ENCODE measurements at regions not wholly inside any gene's neighbourhood (a gene's known extent, or its start where the extent isn't known, plus 50 kb on each side); places are given as distances from the start of the nearest gene placed in this dataset.

DNA sequence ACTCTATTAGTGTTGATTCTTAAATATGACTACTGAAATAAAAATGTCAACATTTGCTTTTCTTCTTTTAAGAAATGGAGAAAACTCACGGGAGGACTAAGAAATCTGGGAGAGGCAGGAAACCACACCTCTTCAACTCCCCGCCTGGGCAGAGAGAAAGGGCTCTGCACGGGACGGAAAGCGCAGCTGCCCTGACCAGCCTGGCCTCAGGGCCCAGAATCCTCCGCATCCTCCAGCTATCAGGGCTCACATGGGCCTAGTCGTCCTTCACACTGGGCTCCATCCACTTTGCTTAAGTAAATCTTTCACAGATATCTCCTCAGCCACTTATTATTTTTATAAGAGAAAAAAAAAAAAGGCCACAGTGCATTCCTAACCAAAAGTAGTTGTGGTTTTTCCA is 215.1 kb downstream of the TBXT start (continued):
- TF ChIP-seq STAT6 (CRISPR knock-in tag; conservative IDR thresholded peaks at IDR 0.05; ENCODE audit: low read depth) = no peak
- TF ChIP-seq ATF1 (CRISPR knock-in tag; IDR thresholded peaks at IDR 0.05) = no peak
- TF ChIP-seq ZMAT4 (CRISPR knock-in tag; IDR thresholded peaks at IDR 0.05) = no peak
- TF ChIP-seq FOXP1 (CRISPR knock-in tag; IDR thresholded peaks at IDR 0.05; ENCODE audit: borderline replicate concordance) = no peak
- no peak for TF ChIP-seq MXD4 (CRISPR knock-in tag; IDR thresholded peaks at IDR 0.05; ENCODE audit: borderline replicate concordance)
- TF ChIP-seq NFYB (CRISPR knock-in tag; conservative IDR thresholded peaks at IDR 0.05; ENCODE audit: low read depth) = no peak
- TF ChIP-seq JAZF1 (CRISPR knock-in tag; IDR thresholded peaks at IDR 0.05) = no peak
- TF ChIP-seq, protein P1, sequence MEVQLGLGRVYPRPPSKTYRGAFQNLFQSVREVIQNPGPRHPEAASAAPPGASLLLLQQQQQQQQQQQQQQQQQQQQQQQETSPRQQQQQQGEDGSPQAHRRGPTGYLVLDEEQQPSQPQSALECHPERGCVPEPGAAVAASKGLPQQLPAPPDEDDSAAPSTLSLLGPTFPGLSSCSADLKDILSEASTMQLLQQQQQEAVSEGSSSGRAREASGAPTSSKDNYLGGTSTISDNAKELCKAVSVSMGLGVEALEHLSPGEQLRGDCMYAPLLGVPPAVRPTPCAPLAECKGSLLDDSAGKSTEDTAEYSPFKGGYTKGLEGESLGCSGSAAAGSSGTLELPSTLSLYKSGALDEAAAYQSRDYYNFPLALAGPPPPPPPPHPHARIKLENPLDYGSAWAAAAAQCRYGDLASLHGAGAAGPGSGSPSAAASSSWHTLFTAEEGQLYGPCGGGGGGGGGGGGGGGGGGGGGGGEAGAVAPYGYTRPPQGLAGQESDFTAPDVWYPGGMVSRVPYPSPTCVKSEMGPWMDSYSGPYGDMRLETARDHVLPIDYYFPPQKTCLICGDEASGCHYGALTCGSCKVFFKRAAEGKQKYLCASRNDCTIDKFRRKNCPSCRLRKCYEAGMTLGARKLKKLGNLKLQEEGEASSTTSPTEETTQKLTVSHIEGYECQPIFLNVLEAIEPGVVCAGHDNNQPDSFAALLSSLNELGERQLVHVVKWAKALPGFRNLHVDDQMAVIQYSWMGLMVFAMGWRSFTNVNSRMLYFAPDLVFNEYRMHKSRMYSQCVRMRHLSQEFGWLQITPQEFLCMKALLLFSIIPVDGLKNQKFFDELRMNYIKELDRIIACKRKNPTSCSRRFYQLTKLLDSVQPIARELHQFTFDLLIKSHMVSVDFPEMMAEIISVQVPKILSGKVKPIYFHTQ (CRISPR knock-in tag; IDR thresholded peaks at IDR 0.05) = no peak
- TF ChIP-seq GRHL2 (CRISPR knock-in tag; IDR thresholded peaks at IDR 0.05; ENCODE audit: insufficient replicate concordance, severe bottlenecking) = no peak
- TF ChIP-seq SMAD4 (CRISPR knock-in tag; IDR thresholded peaks at IDR 0.05) = no peak
- no peak for TF ChIP-seq FOXJ3 (CRISPR knock-in tag; IDR thresholded peaks at IDR 0.05; ENCODE audit: borderline replicate concordance)

DNA sequence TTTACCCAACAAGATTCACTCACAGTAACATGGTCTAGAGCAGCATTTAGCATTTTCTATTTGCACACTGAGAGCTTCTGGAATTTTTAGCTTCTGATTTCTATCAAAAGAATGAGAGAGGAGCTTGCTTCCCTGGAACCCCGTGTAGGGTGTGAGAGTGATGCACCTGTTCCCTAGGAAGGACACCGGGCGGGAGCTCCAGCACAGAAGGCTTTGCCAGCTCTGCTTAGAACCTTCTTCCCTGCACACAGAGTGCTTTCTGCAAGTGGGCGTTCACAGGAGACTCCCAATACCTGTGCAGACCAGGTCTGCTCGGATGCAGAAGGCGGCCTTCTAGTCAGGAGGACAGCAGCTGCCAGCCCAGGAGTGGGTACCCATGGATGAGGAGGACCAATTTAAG is 217.3 kb downstream of the TBXT start:
- CTCF ChIA-PET = interaction anchor here (1.1 to 1.2 kb wide), 2 partner anchors 19 to 326 kb away, joined by 3 read pairs; no protein-coding TSS in a partner anchor
- Mint-ChIP-seq H3K27me3 (ENCODE audit: low read depth) (no peaks in the 10 kb centered on the region), H3K4me1 (no peaks in the 10 kb centered on the region), H3K27ac (no peak overlapping the region), H3K36me3 (no peaks in the 10 kb centered on the region), H3K9me3 (peaks cover 3% of the 10 kb centered on the region; the same call in 1 of the 2 replicates), H3K4me3 (no peak overlapping the region)
- POLR2A ChIA-PET = no interaction called here
- no peak for TF ChIP-seq ZNF317 (CRISPR knock-in tag; IDR thresholded peaks at IDR 0.05; ENCODE audit: borderline replicate concordance, low read depth)
- TF ChIP-seq NFE2L1 (CRISPR knock-in tag; IDR thresholded peaks at IDR 0.05) = no peak
- no peak for TF ChIP-seq GABPB1 (CRISPR knock-in tag; IDR thresholded peaks at IDR 0.05)
- ATAC-seq (no peak), DNase-seq (ENCODE audit: low spot score) (no peak)

GRCh38 chr6:165949324-165949723 is 218.3 kb downstream of the TBXT start:
- ATAC-seq (no peak), DNase-seq (ENCODE audit: low spot score) (no peak)
- Mint-ChIP-seq H3K4me1 (no peaks in the 10 kb centered on the region), H3K27ac (no peak overlapping the region), H3K9me3 (peaks cover 5% of the 10 kb centered on the region), H3K4me3 (no peak overlapping the region), H3K27me3 (ENCODE audit: low read depth) (no peaks in the 10 kb centered on the region; the same call in 1 of the 2 replicates), H3K36me3 (no peaks in the 10 kb centered on the region)
- ChIA-PET POLR2A (no interaction called here), CTCF (no interaction called here)
- TF ChIP-seq ZNF121 (CRISPR knock-in tag; IDR thresholded peaks at IDR 0.05) (no peak), ZBTB21 (CRISPR knock-in tag; IDR thresholded peaks at IDR 0.05; ENCODE audit: borderline replicate concordance) (no peak), ZNF671 (CRISPR knock-in tag; IDR thresholded peaks at IDR 0.05) (no peak), ARID4B (CRISPR knock-in tag; IDR thresholded peaks at IDR 0.05; ENCODE audit: borderline replicate concordance) (no peak), NFE2L1 (CRISPR knock-in tag; IDR thresholded peaks at IDR 0.05) (no peak), GRHL2 (CRISPR knock-in tag; IDR thresholded peaks at IDR 0.05; ENCODE audit: insufficient replicate concordance, severe bottlenecking) (no peak), NR3C1 (CRISPR knock-in tag; conservative IDR thresholded peaks at IDR 0.05; ENCODE audit: low read depth) (no peak), ZSCAN18 (CRISPR knock-in tag; IDR thresholded peaks at IDR 0.05) (no peak), SMAD4 (CRISPR knock-in tag; IDR thresholded peaks at IDR 0.05) (no peak)
- TF ChIP-seq, protein P2, sequence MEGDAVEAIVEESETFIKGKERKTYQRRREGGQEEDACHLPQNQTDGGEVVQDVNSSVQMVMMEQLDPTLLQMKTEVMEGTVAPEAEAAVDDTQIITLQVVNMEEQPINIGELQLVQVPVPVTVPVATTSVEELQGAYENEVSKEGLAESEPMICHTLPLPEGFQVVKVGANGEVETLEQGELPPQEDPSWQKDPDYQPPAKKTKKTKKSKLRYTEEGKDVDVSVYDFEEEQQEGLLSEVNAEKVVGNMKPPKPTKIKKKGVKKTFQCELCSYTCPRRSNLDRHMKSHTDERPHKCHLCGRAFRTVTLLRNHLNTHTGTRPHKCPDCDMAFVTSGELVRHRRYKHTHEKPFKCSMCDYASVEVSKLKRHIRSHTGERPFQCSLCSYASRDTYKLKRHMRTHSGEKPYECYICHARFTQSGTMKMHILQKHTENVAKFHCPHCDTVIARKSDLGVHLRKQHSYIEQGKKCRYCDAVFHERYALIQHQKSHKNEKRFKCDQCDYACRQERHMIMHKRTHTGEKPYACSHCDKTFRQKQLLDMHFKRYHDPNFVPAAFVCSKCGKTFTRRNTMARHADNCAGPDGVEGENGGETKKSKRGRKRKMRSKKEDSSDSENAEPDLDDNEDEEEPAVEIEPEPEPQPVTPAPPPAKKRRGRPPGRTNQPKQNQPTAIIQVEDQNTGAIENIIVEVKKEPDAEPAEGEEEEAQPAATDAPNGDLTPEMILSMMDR (IDR thresholded peaks at IDR 0.05) = no peak
